ENCODE measurements at regions not wholly inside any gene's neighbourhood (a gene's known extent, or its start where the extent isn't known, plus 50 kb on each side); places are given as distances from the start of the nearest gene placed in this dataset.
A peak's percentile ranks its signal among the peaks of the same experiment; 100 is the strongest.

- Histone ChIP-seq H3K4ac (replicated peaks; ENCODE audit: insufficient read length, low read depth, low read length) (no peak overlapping the region), H4K91ac (replicated peaks; ENCODE audit: insufficient read length, low read length) (no peak overlapping the region), H3K18ac (ENCODE audit: extremely low read depth, low read length) (no peak overlapping the region), H3K27me3 (replicated peaks in 1 of 4; ENCODE audit: control insufficient read depth in 3 of 4, extremely low read depth in 1 of 4, insufficient read depth in 3 of 4, low read length in 3 of 4) (no peaks in the 10 kb centered on the region), H3K79me1 (ENCODE audit: low read depth, low read length) (no peaks in the 10 kb centered on the region), H2AK5ac (ENCODE audit: low read depth, low read length) (no peak overlapping the region), H4K5ac (ENCODE audit: insufficient read length, low read depth, low read length) (no peak overlapping the region), H4K20me1 (replicated peaks in 1 of 2; ENCODE audit: control insufficient read depth in 1 of 2, insufficient read depth in 2 of 2, low read length in 2 of 2) (no peaks in the 10 kb centered on the region), H2AFZ (ENCODE audit: low read length) (no peak overlapping the region), H2BK15ac (ENCODE audit: low read length) (no peak overlapping the region), H4K8ac (ENCODE audit: extremely low read depth, insufficient read depth, low read length) (no peak overlapping the region), H3K4me3 (ENCODE audit: extremely low read depth in 1 of 4, insufficient read depth in 2 of 4, low read depth in 3 of 4, low read length in 4 of 4) (no peak overlapping the region), H2BK120ac (replicated peaks; ENCODE audit: low read depth, low read length) (no peak overlapping the region), H3K4me2 (ENCODE audit: insufficient read depth in 1 of 2, low read depth in 2 of 2, low read length in 2 of 2) (no peak overlapping the region), H3K9ac (replicated peaks in 1 of 4; ENCODE audit: extremely low read depth in 1 of 4, low read depth in 3 of 4, low read length in 3 of 4) (no peak overlapping the region), H3K56ac (replicated peaks; ENCODE audit: insufficient read length, low read depth, low read length) (no peak overlapping the region), H3K23ac (ENCODE audit: insufficient read length) (no peak overlapping the region), H3K36me3 (ENCODE audit: control insufficient read depth in 2 of 4, insufficient read depth in 4 of 4, low read length in 3 of 4) (no peaks in the 10 kb centered on the region; a peak in 1 of 8 replicates), H2BK5ac (ENCODE audit: low read depth, low read length) (no peak overlapping the region), H2BK20ac (ENCODE audit: low read length) (no peak overlapping the region), H3K14ac (ENCODE audit: insufficient read length) (no peak overlapping the region), H3K9me3 (ENCODE audit: insufficient read depth in 2 of 2, low read depth in 1 of 2, low read length in 1 of 2) (peaks cover 5 to 11% of the 10 kb centered on the region in 2 experiments; a peak in 2 of 4 replicates), H3K27ac (ENCODE audit: low read depth, low read length) (no peak overlapping the region), H3K23me2 (ENCODE audit: low read depth, low read length) (no peaks in the 10 kb centered on the region), H2BK12ac (ENCODE audit: low read depth, low read length) (no peak overlapping the region), H3K4me1 (replicated peaks in 1 of 4; ENCODE audit: control insufficient read depth in 3 of 4, insufficient read depth in 4 of 4, low read length in 3 of 4) (no peaks in the 10 kb centered on the region), H3K79me2 (ENCODE audit: control insufficient read depth in 1 of 2, insufficient read depth in 2 of 2, low read length in 2 of 2) (no peaks in the 10 kb centered on the region)
- DNase-seq (ENCODE audit: low read depth in 1 of 2, low spot score in 2 of 2) (no peak), FAIRE-seq (peak; percentile 7)
- ChIA-PET CTCF (ENCODE audit: partially characterized antibody) (interaction anchor here (0.6 to 1.4 kb wide), 4 partner anchors 14 to 111 kb away, joined by 3 to 6 read pairs (median 4); no protein-coding TSS in a partner anchor), POLR2A (ENCODE audit: partially characterized antibody) (no interaction called here)
- WGBS, 2 experiments (ENCODE audit: extremely low coverage in 1 of 2, insufficient coverage in 1 of 2, insufficient read length in 1 of 2, insufficient replicate concordance in 2 of 2, low coverage in 1 of 2, low lambda C conversion rate in 2 of 2, missing lambda C conversion rate in 1 of 2) = 89% methylated on average over 1 of the region's 1 CpG; no CpG with 5 or more reads in 1 of the 2 experiments
- no peak for TF ChIP-seq MAFK (IDR thresholded peaks at IDR 0.05; ENCODE audit: low read depth, low read length)
- TF ChIP-seq CTCF (IDR thresholded peaks at IDR 0.05; ENCODE audit: control extremely low read depth in 1 of 3, insufficient read depth in 1 of 3, low read depth in 1 of 3, low read length in 3 of 3) = peak in 1 of 3 experiments; percentile 35; a peak in 1 of 4 replicates
These were observed 117.6 kb upstream of the IGSF10 start for GRCh38 chr3:151578495-151578894.
